H1 (cell line): ENCODE measurements at regions not wholly inside any gene's neighbourhood (a gene's known extent, or its start where the extent isn't known, plus 50 kb on each side); places are given as distances from the start of the nearest gene placed in this dataset.
"Not testable (repeated sequence)": the region's sequence is repeated elsewhere in the genome, so short reads cannot be mapped to it uniquely, and the experiment has no call there.

Experiments used
- CEBPB ChIP-seq: IDR thresholded peaks from 2 replicates; pipeline ENCODE4 v1.6.1; 2012; ENCODE audit warnings: low read depth, low read length
- CREB1 ChIP-seq: IDR thresholded peaks from 2 replicates; pipeline ENCODE4 v1.6.1; 2012; ENCODE audit warnings: inconsistent platforms
- EP300 ChIP-seq, 2 experiments: IDR thresholded peaks; 1 replicate in 1 of 2; 2 replicates in 1 of 2; pipeline ENCODE4 v1.6.1; 2011 to 2012; ENCODE audit warnings: low read depth in 2 of 2, low read length in 2 of 2, mild to moderate bottlenecking in 2 of 2, borderline replicate concordance in 1 of 2, inconsistent platforms in 1 of 2, moderate library complexity in 1 of 2
- POLR2A ChIP-seq, 2 experiments: IDR thresholded peaks; 1 replicate in 1 of 2; 2 replicates in 1 of 2; pipeline ENCODE4 v1.6.1; 2011; ENCODE audit warnings: low read depth in 2 of 2, low read length in 2 of 2, mild to moderate bottlenecking in 2 of 2; ENCODE audit errors: control extremely low read depth in 1 of 2
- RBBP5 ChIP-seq: IDR thresholded peaks from 2 replicates; pipeline ENCODE4 v1.7.1; 2012; ENCODE audit warnings: low read depth, mild to moderate bottlenecking, inconsistent platforms, low read length, moderate library complexity, borderline replicate concordance
- RFX5 ChIP-seq: IDR thresholded peaks from 2 replicates; pipeline ENCODE4 v1.6.1; 2011; ENCODE audit warnings: low read depth, low read length, improper control_type of control experiment, borderline replicate concordance
- TAF7 ChIP-seq: optimal IDR thresholded peaks from 2 replicates; pipeline ENCODE3; 2011; ENCODE audit warnings: low read depth, mild to moderate bottlenecking, inconsistent platforms, low read length, moderate library complexity, borderline replicate concordance
- TCF12 ChIP-seq: IDR thresholded peaks from 2 replicates; pipeline ENCODE4 v1.6.1; 2011; ENCODE audit warnings: low read depth, mild to moderate bottlenecking, low read length
- TEAD4 ChIP-seq: IDR thresholded peaks from 2 replicates; pipeline ENCODE4 v1.6.1; 2012; ENCODE audit warnings: low read depth, low read length, inconsistent platforms, mixed read lengths
- TF ChIP-seq, protein P1 (sequence below), 3 experiments: IDR thresholded peaks; 1 replicate in 2 of 3; 2 replicates in 1 of 3; pipeline versions ENCODE4 v1.5.1 to v1.6.1; 2011; ENCODE audit warnings: low read length in 3 of 3, mild to moderate bottlenecking in 3 of 3, inconsistent platforms in 2 of 3, low read depth in 1 of 3, moderate library complexity in 1 of 3; ENCODE audit not compliant: insufficient read depth in 1 of 3; ENCODE audit errors: control extremely low read depth in 1 of 3
- TF ChIP-seq, protein P2 (sequence below): IDR thresholded peaks from 2 replicates; pipeline ENCODE4 v1.6.1; 2011; ENCODE audit warnings: low read length, improper control_type of control experiment
- TF ChIP-seq, protein P3 (sequence below): fragments of 300-600 bp; sonication (generic); IDR thresholded peaks from 2 replicates; pipeline ENCODE4 v1.7.1; 2012; ENCODE audit warnings: low read length, moderate library complexity, mild to moderate bottlenecking, inconsistent platforms; ENCODE audit not compliant: insufficient replicate concordance

DNA sequence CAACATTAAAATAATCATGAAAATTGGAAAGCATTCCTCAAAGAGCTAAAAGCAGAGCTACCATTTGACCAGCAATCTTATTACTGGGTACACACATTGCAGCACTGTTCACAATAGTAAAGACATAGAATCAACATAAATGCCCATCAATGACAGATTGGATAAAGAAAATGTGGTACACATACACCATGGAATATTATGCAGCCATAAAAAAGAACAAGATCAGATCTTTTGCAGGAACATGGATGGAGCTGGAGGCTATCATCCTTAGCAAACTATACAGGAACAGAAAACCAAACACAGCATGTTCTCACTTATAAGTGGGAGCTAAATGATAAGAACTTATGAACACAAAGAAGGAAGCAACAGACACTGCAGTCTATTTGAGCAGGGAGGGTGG lies 52.8 kb upstream of the UNC5A start:
- TF ChIP-seq RBBP5; TEAD4; POLR2A (IDR thresholded peaks at IDR 0.05; ENCODE audit: control extremely low read depth in 1 of 2, low read depth in 2 of 2, low read length in 2 of 2); CREB1; TCF12; TAF7; CEBPB; EP300 (IDR thresholded peaks at IDR 0.05; ENCODE audit: borderline replicate concordance in 1 of 2, low read depth in 2 of 2, low read length in 2 of 2); RFX5: not testable (repeated sequence)
- TF ChIP-seq, protein P1, sequence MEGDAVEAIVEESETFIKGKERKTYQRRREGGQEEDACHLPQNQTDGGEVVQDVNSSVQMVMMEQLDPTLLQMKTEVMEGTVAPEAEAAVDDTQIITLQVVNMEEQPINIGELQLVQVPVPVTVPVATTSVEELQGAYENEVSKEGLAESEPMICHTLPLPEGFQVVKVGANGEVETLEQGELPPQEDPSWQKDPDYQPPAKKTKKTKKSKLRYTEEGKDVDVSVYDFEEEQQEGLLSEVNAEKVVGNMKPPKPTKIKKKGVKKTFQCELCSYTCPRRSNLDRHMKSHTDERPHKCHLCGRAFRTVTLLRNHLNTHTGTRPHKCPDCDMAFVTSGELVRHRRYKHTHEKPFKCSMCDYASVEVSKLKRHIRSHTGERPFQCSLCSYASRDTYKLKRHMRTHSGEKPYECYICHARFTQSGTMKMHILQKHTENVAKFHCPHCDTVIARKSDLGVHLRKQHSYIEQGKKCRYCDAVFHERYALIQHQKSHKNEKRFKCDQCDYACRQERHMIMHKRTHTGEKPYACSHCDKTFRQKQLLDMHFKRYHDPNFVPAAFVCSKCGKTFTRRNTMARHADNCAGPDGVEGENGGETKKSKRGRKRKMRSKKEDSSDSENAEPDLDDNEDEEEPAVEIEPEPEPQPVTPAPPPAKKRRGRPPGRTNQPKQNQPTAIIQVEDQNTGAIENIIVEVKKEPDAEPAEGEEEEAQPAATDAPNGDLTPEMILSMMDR (IDR thresholded peaks at IDR 0.05; ENCODE audit: control extremely low read depth in 1 of 3, insufficient read depth in 1 of 3, low read depth in 1 of 3, low read length in 3 of 3) = not testable (repeated sequence)
- TF ChIP-seq, protein P2, sequence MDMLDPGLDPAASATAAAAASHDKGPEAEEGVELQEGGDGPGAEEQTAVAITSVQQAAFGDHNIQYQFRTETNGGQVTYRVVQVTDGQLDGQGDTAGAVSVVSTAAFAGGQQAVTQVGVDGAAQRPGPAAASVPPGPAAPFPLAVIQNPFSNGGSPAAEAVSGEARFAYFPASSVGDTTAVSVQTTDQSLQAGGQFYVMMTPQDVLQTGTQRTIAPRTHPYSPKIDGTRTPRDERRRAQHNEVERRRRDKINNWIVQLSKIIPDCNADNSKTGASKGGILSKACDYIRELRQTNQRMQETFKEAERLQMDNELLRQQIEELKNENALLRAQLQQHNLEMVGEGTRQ = not testable (repeated sequence)
- TF ChIP-seq, protein P3, sequence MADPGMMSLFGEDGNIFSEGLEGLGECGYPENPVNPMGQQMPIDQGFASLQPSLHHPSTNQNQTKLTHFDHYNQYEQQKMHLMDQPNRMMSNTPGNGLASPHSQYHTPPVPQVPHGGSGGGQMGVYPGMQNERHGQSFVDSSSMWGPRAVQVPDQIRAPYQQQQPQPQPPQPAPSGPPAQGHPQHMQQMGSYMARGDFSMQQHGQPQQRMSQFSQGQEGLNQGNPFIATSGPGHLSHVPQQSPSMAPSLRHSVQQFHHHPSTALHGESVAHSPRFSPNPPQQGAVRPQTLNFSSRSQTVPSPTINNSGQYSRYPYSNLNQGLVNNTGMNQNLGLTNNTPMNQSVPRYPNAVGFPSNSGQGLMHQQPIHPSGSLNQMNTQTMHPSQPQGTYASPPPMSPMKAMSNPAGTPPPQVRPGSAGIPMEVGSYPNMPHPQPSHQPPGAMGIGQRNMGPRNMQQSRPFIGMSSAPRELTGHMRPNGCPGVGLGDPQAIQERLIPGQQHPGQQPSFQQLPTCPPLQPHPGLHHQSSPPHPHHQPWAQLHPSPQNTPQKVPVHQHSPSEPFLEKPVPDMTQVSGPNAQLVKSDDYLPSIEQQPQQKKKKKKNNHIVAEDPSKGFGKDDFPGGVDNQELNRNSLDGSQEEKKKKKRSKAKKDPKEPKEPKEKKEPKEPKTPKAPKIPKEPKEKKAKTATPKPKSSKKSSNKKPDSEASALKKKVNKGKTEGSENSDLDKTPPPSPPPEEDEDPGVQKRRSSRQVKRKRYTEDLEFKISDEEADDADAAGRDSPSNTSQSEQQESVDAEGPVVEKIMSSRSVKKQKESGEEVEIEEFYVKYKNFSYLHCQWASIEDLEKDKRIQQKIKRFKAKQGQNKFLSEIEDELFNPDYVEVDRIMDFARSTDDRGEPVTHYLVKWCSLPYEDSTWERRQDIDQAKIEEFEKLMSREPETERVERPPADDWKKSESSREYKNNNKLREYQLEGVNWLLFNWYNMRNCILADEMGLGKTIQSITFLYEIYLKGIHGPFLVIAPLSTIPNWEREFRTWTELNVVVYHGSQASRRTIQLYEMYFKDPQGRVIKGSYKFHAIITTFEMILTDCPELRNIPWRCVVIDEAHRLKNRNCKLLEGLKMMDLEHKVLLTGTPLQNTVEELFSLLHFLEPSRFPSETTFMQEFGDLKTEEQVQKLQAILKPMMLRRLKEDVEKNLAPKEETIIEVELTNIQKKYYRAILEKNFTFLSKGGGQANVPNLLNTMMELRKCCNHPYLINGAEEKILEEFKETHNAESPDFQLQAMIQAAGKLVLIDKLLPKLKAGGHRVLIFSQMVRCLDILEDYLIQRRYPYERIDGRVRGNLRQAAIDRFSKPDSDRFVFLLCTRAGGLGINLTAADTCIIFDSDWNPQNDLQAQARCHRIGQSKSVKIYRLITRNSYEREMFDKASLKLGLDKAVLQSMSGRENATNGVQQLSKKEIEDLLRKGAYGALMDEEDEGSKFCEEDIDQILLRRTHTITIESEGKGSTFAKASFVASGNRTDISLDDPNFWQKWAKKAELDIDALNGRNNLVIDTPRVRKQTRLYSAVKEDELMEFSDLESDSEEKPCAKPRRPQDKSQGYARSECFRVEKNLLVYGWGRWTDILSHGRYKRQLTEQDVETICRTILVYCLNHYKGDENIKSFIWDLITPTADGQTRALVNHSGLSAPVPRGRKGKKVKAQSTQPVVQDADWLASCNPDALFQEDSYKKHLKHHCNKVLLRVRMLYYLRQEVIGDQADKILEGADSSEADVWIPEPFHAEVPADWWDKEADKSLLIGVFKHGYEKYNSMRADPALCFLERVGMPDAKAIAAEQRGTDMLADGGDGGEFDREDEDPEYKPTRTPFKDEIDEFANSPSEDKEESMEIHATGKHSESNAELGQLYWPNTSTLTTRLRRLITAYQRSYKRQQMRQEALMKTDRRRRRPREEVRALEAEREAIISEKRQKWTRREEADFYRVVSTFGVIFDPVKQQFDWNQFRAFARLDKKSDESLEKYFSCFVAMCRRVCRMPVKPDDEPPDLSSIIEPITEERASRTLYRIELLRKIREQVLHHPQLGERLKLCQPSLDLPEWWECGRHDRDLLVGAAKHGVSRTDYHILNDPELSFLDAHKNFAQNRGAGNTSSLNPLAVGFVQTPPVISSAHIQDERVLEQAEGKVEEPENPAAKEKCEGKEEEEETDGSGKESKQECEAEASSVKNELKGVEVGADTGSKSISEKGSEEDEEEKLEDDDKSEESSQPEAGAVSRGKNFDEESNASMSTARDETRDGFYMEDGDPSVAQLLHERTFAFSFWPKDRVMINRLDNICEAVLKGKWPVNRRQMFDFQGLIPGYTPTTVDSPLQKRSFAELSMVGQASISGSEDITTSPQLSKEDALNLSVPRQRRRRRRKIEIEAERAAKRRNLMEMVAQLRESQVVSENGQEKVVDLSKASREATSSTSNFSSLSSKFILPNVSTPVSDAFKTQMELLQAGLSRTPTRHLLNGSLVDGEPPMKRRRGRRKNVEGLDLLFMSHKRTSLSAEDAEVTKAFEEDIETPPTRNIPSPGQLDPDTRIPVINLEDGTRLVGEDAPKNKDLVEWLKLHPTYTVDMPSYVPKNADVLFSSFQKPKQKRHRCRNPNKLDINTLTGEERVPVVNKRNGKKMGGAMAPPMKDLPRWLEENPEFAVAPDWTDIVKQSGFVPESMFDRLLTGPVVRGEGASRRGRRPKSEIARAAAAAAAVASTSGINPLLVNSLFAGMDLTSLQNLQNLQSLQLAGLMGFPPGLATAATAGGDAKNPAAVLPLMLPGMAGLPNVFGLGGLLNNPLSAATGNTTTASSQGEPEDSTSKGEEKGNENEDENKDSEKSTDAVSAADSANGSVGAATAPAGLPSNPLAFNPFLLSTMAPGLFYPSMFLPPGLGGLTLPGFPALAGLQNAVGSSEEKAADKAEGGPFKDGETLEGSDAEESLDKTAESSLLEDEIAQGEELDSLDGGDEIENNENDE = not testable (repeated sequence)
